H9 (cell line): ENCODE measurements at regions not wholly inside any gene's neighbourhood (a gene's known extent, or its start where the extent isn't known, plus 50 kb on each side); places are given as distances from the start of the nearest gene placed in this dataset.

Experiments used
- DNase-seq: peaks from one replicate; pipeline ENCODE4 v3.0.0-alpha.2; 2017
- H2AFZ ChIP-seq: one replicate; pipeline ENCODE4 v1.6.1; 2013; ENCODE audit warnings: mild to moderate bottlenecking, low read length, control low read depth, moderate library complexity
- H2AK5ac ChIP-seq: 2 replicates; pipeline ENCODE4 v1.6.1; 2013; ENCODE audit warnings: low read length, control low read depth, mixed read lengths; ENCODE audit not compliant: insufficient read length
- H2BK120ac ChIP-seq: one replicate; pipeline ENCODE4 v1.6.1; 2013; ENCODE audit warnings: low read depth, mild to moderate bottlenecking, low read length, control low read depth, inconsistent platforms; ENCODE audit not compliant: poor library complexity, severe bottlenecking
- H2BK12ac ChIP-seq: 2 replicates; pipeline ENCODE4 v1.6.1; 2013; ENCODE audit warnings: low read length, control low read depth, mixed read lengths, low read depth; ENCODE audit not compliant: insufficient read length
- H2BK15ac ChIP-seq: 2 replicates; pipeline ENCODE4 v1.6.1; 2013; ENCODE audit warnings: low read depth, low read length, control low read depth
- H2BK20ac ChIP-seq: one replicate; pipeline ENCODE4 v1.6.1; 2013; ENCODE audit warnings: low read depth, mild to moderate bottlenecking, low read length, control low read depth, inconsistent platforms; ENCODE audit not compliant: poor library complexity, severe bottlenecking
- H2BK5ac ChIP-seq: 2 replicates; pipeline ENCODE4 v1.6.1; 2013; ENCODE audit warnings: low read length, control low read depth, mixed read lengths; ENCODE audit not compliant: insufficient read length
- H3K14ac ChIP-seq: 2 replicates; pipeline ENCODE4 v1.6.1; 2013; ENCODE audit warnings: low read length, control low read depth; ENCODE audit not compliant: insufficient read depth
- H3K18ac ChIP-seq: 2 replicates; pipeline ENCODE4 v1.6.1; 2013; ENCODE audit warnings: low read depth, mild to moderate bottlenecking, mixed read lengths, low read length, control low read depth; ENCODE audit not compliant: insufficient read length
- H3K23ac ChIP-seq: 2 replicates; pipeline ENCODE4 v1.6.1; 2013; ENCODE audit warnings: low read length, control low read depth, mixed read lengths, low read depth; ENCODE audit not compliant: insufficient read length
- H3K23me2 ChIP-seq: 2 replicates; pipeline ENCODE4 v1.6.1; 2013; ENCODE audit warnings: low read depth, mild to moderate bottlenecking, mixed read lengths, low read length, control low read depth; ENCODE audit not compliant: insufficient read length, poor library complexity, severe bottlenecking
- H3K27ac ChIP-seq: 2 replicates; pipeline ENCODE4 v1.5.1; 2013; ENCODE audit warnings: low read length, control low read depth, mixed read lengths, low read depth; ENCODE audit not compliant: insufficient read length
- H3K27me3 ChIP-seq: 2 replicates; pipeline ENCODE4 v1.6.1; 2013; ENCODE audit warnings: low read length, control low read depth, inconsistent platforms; ENCODE audit not compliant: insufficient read depth
- H3K4ac ChIP-seq: 2 replicates; pipeline ENCODE4 v1.6.1; 2013; ENCODE audit warnings: low read depth, mild to moderate bottlenecking, control low read depth, inconsistent platforms, low read length, moderate library complexity
- H3K4me1 ChIP-seq: 2 replicates; pipeline ENCODE4 v1.6.1; 2013; ENCODE audit warnings: low read length, control low read depth, inconsistent platforms; ENCODE audit not compliant: insufficient read depth
- H3K4me2 ChIP-seq: 2 replicates; pipeline ENCODE4 v1.6.1; 2013; ENCODE audit warnings: low read length, control low read depth, mixed read lengths; ENCODE audit not compliant: insufficient read length, insufficient read depth
- H3K56ac ChIP-seq: 2 replicates; pipeline ENCODE4 v1.6.1; 2013; ENCODE audit warnings: low read depth, mild to moderate bottlenecking, mixed read lengths, low read length, control low read depth; ENCODE audit not compliant: insufficient read length
- H3K79me1 ChIP-seq: 2 replicates; pipeline ENCODE4 v1.6.1; 2013; ENCODE audit warnings: low read depth, mild to moderate bottlenecking, moderate library complexity, low read length, control low read depth, inconsistent platforms; ENCODE audit not compliant: insufficient read depth, poor library complexity, severe bottlenecking
- H3K79me2 ChIP-seq: 2 replicates; pipeline ENCODE4 v1.6.1; 2013; ENCODE audit warnings: low read length, control low read depth, inconsistent platforms; ENCODE audit not compliant: insufficient read depth
- H3K9ac ChIP-seq: 2 replicates; pipeline ENCODE4 v1.6.1; 2013; ENCODE audit warnings: low read length, control low read depth, mixed read lengths; ENCODE audit not compliant: insufficient read length; ENCODE audit errors: extremely low read depth
- H3K9me3 ChIP-seq: one replicate; pipeline ENCODE4 v1.6.1; 2013; ENCODE audit warnings: low read depth, low read length, inconsistent platforms; ENCODE audit not compliant: control insufficient read depth
- H3T11ph ChIP-seq: one replicate; pipeline ENCODE4 v1.6.1; 2013; ENCODE audit warnings: mild to moderate bottlenecking, low read length, control low read depth, inconsistent platforms
- H4K20me1 ChIP-seq: one replicate; pipeline ENCODE4 v1.6.1; 2013; ENCODE audit not compliant: control insufficient read depth, insufficient read length, insufficient read depth
- H4K5ac ChIP-seq: 2 replicates; pipeline ENCODE4 v1.6.1; 2013; ENCODE audit warnings: low read depth, mild to moderate bottlenecking, mixed read lengths, low read length, control low read depth; ENCODE audit not compliant: insufficient read length
- H4K8ac ChIP-seq: replicated peaks from 2 replicates; pipeline ENCODE4 v1.6.1; 2013; ENCODE audit warnings: low read length, control low read depth, mixed read lengths, low read depth; ENCODE audit not compliant: insufficient read length
- H4K91ac ChIP-seq: 2 replicates; pipeline ENCODE4 v1.6.1; 2013; ENCODE audit warnings: low read depth, mild to moderate bottlenecking, moderate library complexity, mixed read lengths, low read length, control low read depth; ENCODE audit not compliant: insufficient read length
- H3K27ac Mint-ChIP-seq, 3 experiments: 2 replicates in 2 of 3; 3 replicates in 1 of 3; pipeline ENCODE4 v1.8.0; 2020 to 2021; ENCODE audit warnings: mixed read lengths in 3 of 3, mild to moderate bottlenecking in 1 of 3, moderate library complexity in 1 of 3
- H3K27me3 Mint-ChIP-seq: 2 replicates; pipeline ENCODE4 v1.8.0; 2021; ENCODE audit warnings: low read depth, mild to moderate bottlenecking, moderate library complexity, mixed read lengths
- H3K36me3 Mint-ChIP-seq, 3 experiments: 2 replicates in 2 of 3; 3 replicates in 1 of 3; pipeline ENCODE4 v1.8.0; 2020 to 2021; ENCODE audit warnings: low read depth in 3 of 3, mixed read lengths in 3 of 3; ENCODE audit not compliant: insufficient read depth in 1 of 3
- H3K4me1 Mint-ChIP-seq, 2 experiments: 2 replicates each; pipeline ENCODE4 v1.8.0; 2020; ENCODE audit warnings: mixed read lengths in 2 of 2
- H3K4me3 Mint-ChIP-seq, 2 experiments: 2 replicates in 1 of 2; 3 replicates in 1 of 2; pipeline ENCODE4 v1.8.0; 2020 to 2021; ENCODE audit warnings: mild to moderate bottlenecking in 2 of 2, mixed read lengths in 2 of 2, moderate library complexity in 1 of 2
- H3K9me3 Mint-ChIP-seq, 2 experiments: 2 replicates in 1 of 2; 3 replicates in 1 of 2; pipeline ENCODE4 v1.8.0; 2020; ENCODE audit warnings: mild to moderate bottlenecking in 2 of 2, mixed read lengths in 2 of 2, moderate library complexity in 1 of 2
- CTCF ChIP-seq: fragments of 200-600 bp; sonication (generic); conservative IDR thresholded peaks from 3 replicates; pipeline ENCODE4 v1.8.0; 2021; ENCODE audit warnings: antibody characterized with exemption, mild to moderate bottlenecking
- WGBS: extraction: QIAGEN DNeasy Blood & Tissue Kit; methylation state at CpG from one replicate; pipeline ENCODE4 v1.1.7; 2013; ENCODE audit warnings: missing lambda C conversion rate, low lambda C conversion rate, mixed read lengths; ENCODE audit not compliant: insufficient read length; ENCODE audit errors: extremely low coverage; 5-methylcytosine and 5-hydroxymethylcytosine counted together

- WGBS: no CpG with 5 or more reads among the region's 8 CpGs
- no peaks in the 10 kb centered on the region for H3K36me3 Mint-ChIP-seq
- Histone ChIP-seq H3K27ac (no peak overlapping the region), H3K27me3 (no peaks in the 10 kb centered on the region), H2AK5ac (no peak overlapping the region), H3K14ac (no peak overlapping the region), H4K20me1 (no peaks in the 10 kb centered on the region), H3K4me1 (peaks cover 8% of the 10 kb centered on the region; the same call in 1 of the 2 replicates), H3K9ac (no peak overlapping the region), H4K5ac (no peak overlapping the region), H3K23me2 (no peaks in the 10 kb centered on the region), H3K56ac (no peak overlapping the region), H2BK12ac (no peak overlapping the region), H3K79me2 (no peaks in the 10 kb centered on the region), H3K18ac (no peak overlapping the region), H3K4ac (no peak overlapping the region), H4K91ac (no peak overlapping the region), H2BK5ac (no peak overlapping the region), H2BK120ac (no peak overlapping the region), H2AFZ (no peak overlapping the region), H3K9me3 (no peaks in the 10 kb centered on the region), H3T11ph (no peak overlapping the region), H3K4me2 (no peak overlapping the region), H3K23ac (no peak overlapping the region), H4K8ac (no peak overlapping the region), H2BK15ac (no peak overlapping the region), H3K79me1 (no peaks in the 10 kb centered on the region), H2BK20ac (no peak overlapping the region)
- H3K27me3 Mint-ChIP-seq: peaks cover 5% of the 10 kb centered on the region; the same call in 1 of the 2 replicates
- no peak for DNase-seq
- TF ChIP-seq CTCF: no peak
- H3K4me3 Mint-ChIP-seq: no peak overlapping the region
- H3K9me3 Mint-ChIP-seq: no peaks in the 10 kb centered on the region
- H3K27ac Mint-ChIP-seq: no peak overlapping the region
- H3K4me1 Mint-ChIP-seq: peaks cover 28 to 29% of the 10 kb centered on the region in 2 experiments
Measured at GRCh38 chr6:19325335-19325789, 511.8 kb upstream of the ID4 start.
